ENCODE measurements at regions not wholly inside any gene's neighbourhood (a gene's known extent, or its start where the extent isn't known, plus 50 kb on each side); places are given as distances from the start of the nearest gene placed in this dataset.

- no peak for DNase-seq
Observed at GRCh38 chr12:77488041-77488620, 342.6 kb upstream of the NAV3 start.

GRCh38 chr12:77486872-77487271 lies 343.8 kb upstream of the NAV3 start:
- no peak for DNase-seq

GRCh38 chr12:77485961-77486854 lies 344.5 kb upstream of the NAV3 start:
- no peak for DNase-seq

DNA sequence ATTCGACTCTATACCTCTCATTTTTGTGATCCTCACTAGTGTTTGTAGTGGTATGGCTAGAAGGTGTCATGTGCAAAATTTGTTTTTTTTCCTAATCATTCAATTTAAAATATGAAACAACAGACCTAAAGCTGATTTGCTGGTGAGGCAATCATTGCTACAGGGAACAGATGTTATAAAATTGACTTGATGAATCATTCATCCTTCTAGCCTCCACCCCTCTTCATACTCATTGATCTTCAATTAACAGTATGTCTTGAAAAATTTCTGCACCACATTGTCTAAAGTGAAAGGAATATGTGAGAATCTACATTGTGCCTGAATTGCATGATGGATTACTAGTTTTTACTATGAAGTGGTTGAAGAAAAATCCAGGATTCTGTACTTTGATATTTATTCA lies 349.0 kb upstream of the NAV3 start:
- no peak for DNase-seq

- no peak for DNase-seq
Observed at GRCh38 chr12:77477907-77478533, 352.7 kb upstream of the NAV3 start.

- DNase-seq, result no peak
Observed at GRCh38 chr12:77471801-77472200, 358.9 kb upstream of the NAV3 start.

- DNase-seq, result peak; percentile 30
Observed at GRCh38 chr12:77469578-77470333, 360.9 kb upstream of the NAV3 start.

GRCh38 chr12:77442633-77443032 lies 377.3 kb upstream of the E2F7 start:
- DNase-seq, result no peak

GRCh38 chr12:77439749-77440148 lies 374.4 kb upstream of the E2F7 start:
- no peak for DNase-seq

DNA sequence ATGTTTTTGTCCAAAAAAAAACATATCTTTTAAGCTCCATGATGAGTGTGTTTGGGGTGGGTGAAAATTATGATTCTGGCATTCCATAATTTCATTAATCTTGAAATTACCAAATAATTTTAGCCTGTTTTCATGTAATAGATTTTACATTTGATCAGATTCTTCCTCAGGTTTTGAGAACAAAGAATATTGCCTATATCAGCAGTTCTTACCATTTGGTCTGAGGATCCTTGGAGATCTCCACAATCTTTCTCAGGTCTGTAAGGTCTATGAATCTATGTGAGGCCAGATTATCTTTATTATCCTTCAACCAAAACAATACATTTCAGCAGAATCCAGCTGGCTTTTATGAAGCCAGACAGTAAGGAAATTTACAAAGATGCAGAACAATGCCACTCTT lies 373.3 kb upstream of the E2F7 start:
- no peak for DNase-seq

DNA sequence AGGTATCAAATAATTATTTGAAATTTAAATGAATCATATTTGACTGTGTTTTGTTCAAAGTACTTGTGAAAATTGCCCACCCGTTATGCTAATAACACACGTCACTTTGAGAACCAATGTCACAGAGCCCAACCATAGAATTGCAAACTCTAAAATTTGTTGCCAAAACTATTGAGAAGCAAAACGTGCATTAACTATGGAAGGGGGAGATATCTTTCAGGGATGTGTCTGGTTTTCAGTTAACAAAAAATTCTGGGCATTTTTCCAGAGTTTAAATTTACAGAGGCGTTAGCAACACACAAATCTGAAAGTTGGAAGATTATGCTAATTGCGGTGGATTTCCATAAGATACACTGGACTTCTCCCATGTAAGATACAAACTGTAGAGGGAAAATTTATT lies 371.8 kb upstream of the E2F7 start:
- peak; percentile 49 for DNase-seq

DNA sequence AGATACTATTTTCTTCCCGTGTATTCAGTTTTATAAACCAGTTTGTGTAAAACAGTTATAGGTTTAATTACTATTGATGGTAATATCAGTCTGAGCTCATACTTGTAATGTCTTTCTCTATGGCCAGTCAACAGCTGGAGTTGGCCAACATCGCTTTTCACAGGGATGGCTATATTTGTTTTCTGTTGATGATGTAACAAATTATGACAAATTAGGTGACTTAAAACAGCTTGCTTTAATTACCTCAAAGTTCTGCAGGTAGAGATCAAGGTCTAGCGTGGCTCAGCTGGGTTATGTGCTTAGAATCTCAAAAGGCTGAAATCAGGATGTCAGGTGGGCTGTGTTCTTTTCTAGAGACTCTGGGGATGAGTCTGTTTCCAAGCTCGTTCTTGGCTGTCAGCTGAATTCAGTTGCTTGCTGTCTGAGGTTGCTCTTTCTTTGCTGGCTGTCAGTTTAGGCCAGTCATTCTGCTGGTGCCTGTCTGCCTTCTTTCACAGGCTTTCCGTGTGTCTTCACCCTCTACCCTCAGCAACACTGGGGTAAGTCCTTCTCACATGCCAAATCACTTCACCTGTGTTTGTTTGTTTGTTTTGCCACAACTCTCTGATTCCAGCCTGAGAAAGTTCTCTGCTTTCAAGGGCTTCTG lies 370.2 kb upstream of the E2F7 start:
- peak; percentile 50 for DNase-seq

- peak; percentile 27 for DNase-seq
Observed at GRCh38 chr12:77433799-77434198, 368.4 kb upstream of the E2F7 start.

GRCh38 chr12:77429426-77429825 lies 364.1 kb upstream of the E2F7 start:
- DNase-seq, result no peak

DNA sequence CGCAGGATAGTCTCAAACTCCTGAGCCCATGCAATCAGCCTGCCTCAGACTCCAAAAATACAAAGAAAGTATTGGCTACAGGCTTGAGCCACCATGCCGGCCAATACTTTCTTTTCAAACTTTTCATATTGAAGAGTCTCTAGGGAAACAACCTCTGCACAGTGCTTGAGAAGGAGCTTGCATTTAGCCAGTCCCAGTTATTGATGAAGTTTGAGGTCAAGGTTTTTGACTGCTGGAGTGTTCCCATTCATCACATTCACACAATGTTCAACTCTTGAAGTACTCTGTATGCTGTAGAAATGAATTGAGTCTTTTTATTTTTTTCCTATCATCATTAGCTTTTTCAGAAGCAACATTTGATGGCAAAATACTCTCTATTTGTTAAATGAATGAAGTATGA lies 355.8 kb upstream of the E2F7 start:
- no peak for DNase-seq

GRCh38 chr12:77409551-77409950 lies 344.2 kb upstream of the E2F7 start:
- no peak for DNase-seq

- no peak for DNase-seq
Observed at GRCh38 chr12:77407931-77408330, 342.6 kb upstream of the E2F7 start.

- DNase-seq, result no peak
Observed at GRCh38 chr12:77406219-77406905, 341.0 kb upstream of the E2F7 start.

DNA sequence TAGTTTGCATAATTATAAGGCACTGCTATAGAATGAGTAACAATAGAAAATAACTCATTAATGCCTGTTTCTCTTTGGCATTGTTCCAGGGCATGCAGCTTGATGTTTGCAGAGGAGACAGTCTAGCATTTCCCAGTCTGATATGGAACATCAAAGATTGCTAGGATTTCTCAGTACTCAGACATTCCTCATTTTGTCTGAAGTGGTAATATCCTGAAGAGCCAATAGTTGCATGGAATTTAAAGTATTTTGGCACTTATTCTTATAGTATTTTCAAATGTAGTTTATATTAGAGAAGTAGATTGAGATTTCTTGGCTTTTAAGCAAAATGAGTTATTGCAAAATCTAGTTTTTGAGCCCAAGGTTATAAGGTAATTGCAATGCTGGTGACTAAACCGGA lies 337.3 kb upstream of the E2F7 start:
- peak; percentile 64 for DNase-seq

GRCh38 chr12:77401770-77402081 lies 336.4 kb upstream of the E2F7 start:
- DNase-seq, result peak; percentile 28

GRCh38 chr12:77401064-77401769 lies 335.8 kb upstream of the E2F7 start:
- no peak for DNase-seq
